ENCODE measurements at regions not wholly inside any gene's neighbourhood (a gene's known extent, or its start where the extent isn't known, plus 50 kb on each side); places are given as distances from the start of the nearest gene placed in this dataset.

GRCh38 chr13:87384099-87384498 is 287.1 kb upstream of the SLITRK5 start:
- TF ChIP-seq CTCF (IDR thresholded peaks at IDR 0.05), result no peak
- TF ChIP-seq POLR2AphosphoS5 (IDR thresholded peaks at IDR 0.05), result no peak
